Erythroblast (primary cell): ENCODE measurements at regions not wholly inside any gene's neighbourhood (a gene's known extent, or its start where the extent isn't known, plus 50 kb on each side); places are given as distances from the start of the nearest gene placed in this dataset.

Experiments used
- GATA1 ChIP-seq: IDR thresholded peaks from 2 replicates; pipeline ENCODE4 v1.6.1; 2011; ENCODE audit warnings: low read depth, mild to moderate bottlenecking, control low read depth, low read length, moderate library complexity
- POLR2A ChIP-seq: IDR thresholded peaks from 2 replicates; pipeline ENCODE4 v1.6.1; 2011; ENCODE audit warnings: mild to moderate bottlenecking, low read length

GRCh38 chr2:563512-563911 lies 113.7 kb downstream of the TMEM18 start:
- TF ChIP-seq POLR2A (no peak), GATA1 (no peak)
